Heart left ventricle (tissue), 16 donors: ENCODE measurements at regions not wholly inside any gene's neighbourhood (a gene's known extent, or its start where the extent isn't known, plus 50 kb on each side); places are given as distances from the start of the nearest gene placed in this dataset.

ENCODE experiments used
- ATAC-seq, 4 donors: fragments of 200-7000 bp; cut with Tn5 transposase; one replicate each; pipeline ENCODE4 v1.9.1; 2020 to 2022; ENCODE audit warnings: moderate library complexity in 4 of 4, mild to moderate bottlenecking in 3 of 4, moderate number of reproducible peaks in 1 of 4
- DNase-seq, 5 donors: peaks; one replicate each; pipeline ENCODE4 v3.0.0-alpha.2; 2020
- H3K27ac ChIP-seq, 12 donors: fragments of 200-600 bp; sonication (generic) in 4 of 12; one replicate each; pipeline versions ENCODE4 v1.5.0 to v1.8.0; 2016 to 2022; ENCODE audit warnings: mild to moderate bottlenecking in 2 of 12
- H3K27me3 ChIP-seq, 9 donors: fragments of 200-600 bp; sonication (generic) in 2 of 9; one replicate each; pipeline versions ENCODE4 v1.5.1 to v1.8.0; 2016 to 2022; ENCODE audit warnings: mild to moderate bottlenecking in 3 of 9
- H3K36me3 ChIP-seq, 9 donors: fragments of 200-600 bp; sonication (generic) in 2 of 9; one replicate each; pipeline versions ENCODE4 v1.5.0 to v1.8.0; 2018 to 2022; ENCODE audit warnings: mild to moderate bottlenecking in 2 of 9
- H3K4me1 ChIP-seq, 12 donors: fragments of 200-600 bp; sonication (generic) in 4 of 12; one replicate each; pipeline versions ENCODE4 v1.5.0 to v1.8.0; 2016 to 2022; ENCODE audit warnings: mild to moderate bottlenecking in 3 of 12
- H3K4me3 ChIP-seq, 12 donors: fragments of 200-600 bp; sonication (generic) in 4 of 12; one replicate each; pipeline versions ENCODE4 v1.5.0 to v1.8.0; 2017 to 2022; ENCODE audit warnings: mild to moderate bottlenecking in 9 of 12, moderate library complexity in 4 of 12
- H3K9me3 ChIP-seq, 12 donors: fragments of 200-600 bp; sonication (generic) in 4 of 12; one replicate each; pipeline versions ENCODE4 v1.5.0 to v1.8.0; 2016 to 2022; ENCODE audit warnings: mild to moderate bottlenecking in 1 of 12
- CTCF ChIP-seq, 12 donors: fragments of 200-600 bp; sonication (generic) in 4 of 12; IDR thresholded peaks; one replicate each; pipeline versions ENCODE4 v1.5.0 to v1.8.0; 2018 to 2022; ENCODE audit warnings: antibody characterized with exemption in 12 of 12, mild to moderate bottlenecking in 5 of 12
- POLR2A ChIP-seq, 2 donors: fragments of 450-650 bp; IDR thresholded peaks; one replicate each; pipeline ENCODE4 v1.6.1; 2017; ENCODE audit warnings: antibody characterized with exemption in 2 of 2, mild to moderate bottlenecking in 2 of 2, moderate library complexity in 2 of 2
- WGBS, 4 donors: extraction: QIAGEN DNeasy Blood & Tissue Kit in 2 of 4; methylation state at CpG; one replicate each; pipeline versions ENCODE4 v1.1.5 to v1.1.7; 2013 to 2018; 5-methylcytosine and 5-hydroxymethylcytosine counted together
- intact Hi-C, 10 donors: fragments of 100-400 bp; cut with DNase I; formaldehyde crosslinking; loops; one replicate each; pipeline versions ENCODE4 v1.11.1 to v1.14.2; 2022
- donor health status: ischemic (EF 13 %, LVEDD 7.1; RV severe dilation, severe dysfunction).
- donor health status: healthy with polysubstance abuse.
- donor health status: DM: no; HTN: yes; CAD: no.
- donor health status: DM: no; HTN: no; CAD: no.
- donor health status: ischemic (EF 25% LVEDD 6.9; RV normal size, moderate dysfunction).
- donor health status: ischemic (EF 25% LVEDD 5.7; RV mildly dilated, moderate dysfunction).
- donor health status: healthy.
- donor health status: DM: yes; HTN: yes; CAD: no.
- donor health status: ischemic (EF 35%, LVEDD 5.7; RV mildly dilated, moderate dysfunction).
- donor health status: nonischemic (EF 11% LVEDD 7.7; RV severe dilation, severe dysfunction).
- donor health status: DM: yes; HTN: yes; CAD: no.
- donor health status: PGD.
- donor health status: ischemic (EF 29% LVEDD 5.4; RV normal size, mild dysfunction).
- donor health status: nonischemic (EF 23%, LVEDD 6.1; RV moderate dilation, normal function).

GRCh38 chr10:91343010-91343409 lies 67.1 kb upstream of the HECTD2 start:
- TF ChIP-seq POLR2A (IDR thresholded peaks at IDR 0.05), result no peak
- TF ChIP-seq CTCF (IDR thresholded peaks at IDR 0.05), result no peak
- no peak overlapping the region for H3K4me3 ChIP-seq
- intact Hi-C loops, result no loop called here
- ATAC-seq (no peak), DNase-seq (no peak)
- no peaks in the 10 kb centered on the region for H3K36me3 ChIP-seq
- H3K4me1 ChIP-seq, result peaks cover 0 to 18% (median 0%) of the 10 kb centered on the region in 12 donors
- no peak overlapping the region for H3K27ac ChIP-seq
- H3K27me3 ChIP-seq, result no peaks in the 10 kb centered on the region
- WGBS, 4 donors, result 51 to 71% (median 62%) methylated on average over 1 of the region's 1 CpG
- no peaks in the 10 kb centered on the region for H3K9me3 ChIP-seq

GRCh38 chr10:91344117-91344856 lies 65.9 kb upstream of the HECTD2 start:
- no peaks in the 10 kb centered on the region for H3K27me3 ChIP-seq
- DNase-seq (no peak), ATAC-seq (no peak)
- no peaks in the 10 kb centered on the region for H3K36me3 ChIP-seq
- WGBS, 4 donors, result 88 to 97% (median 94%) methylated on average over 11 of the region's 11 CpGs
- no peak for TF ChIP-seq CTCF (IDR thresholded peaks at IDR 0.05)
- no peak for TF ChIP-seq POLR2A (IDR thresholded peaks at IDR 0.05)
- peaks cover 0 to 25% (median 4%) of the 10 kb centered on the region in 12 donors for H3K4me1 ChIP-seq
- H3K27ac ChIP-seq, result no peak overlapping the region
- intact Hi-C loops, result no loop called here
- no peaks in the 10 kb centered on the region for H3K9me3 ChIP-seq
- no peak overlapping the region for H3K4me3 ChIP-seq

- Histone ChIP-seq H3K27ac (no peak overlapping the region), H3K36me3 (no peaks in the 10 kb centered on the region), H3K4me1 (peaks cover 0 to 25% (median 10%) of the 10 kb centered on the region in 12 donors), H3K9me3 (no peaks in the 10 kb centered on the region), H3K27me3 (no peaks in the 10 kb centered on the region), H3K4me3 (no peak overlapping the region)
- intact Hi-C loops, result no loop called here
- TF ChIP-seq POLR2A (IDR thresholded peaks at IDR 0.05) (no peak), CTCF (IDR thresholded peaks at IDR 0.05) (no peak)
- 91 to 94% (median 92%) methylated on average over 2 of the region's 2 CpGs for WGBS, 4 donors
- DNase-seq, result no peak
- ATAC-seq, result no peak
These were observed 64.4 kb upstream of the HECTD2 start for GRCh38 chr10:91345716-91346115.

GRCh38 chr10:91347529-91347928 lies 62.6 kb upstream of the HECTD2 start:
- Histone ChIP-seq H3K4me3 (no peak overlapping the region), H3K4me1 (peaks cover 0 to 19% (median 7%) of the 10 kb centered on the region in 12 donors), H3K36me3 (no peaks in the 10 kb centered on the region), H3K9me3 (no peaks in the 10 kb centered on the region), H3K27ac (no peak overlapping the region), H3K27me3 (no peaks in the 10 kb centered on the region)
- intact Hi-C loops, result no loop called here
- WGBS, 4 donors, result 84 to 95% (median 91%) methylated on average over 1 of the region's 1 CpG
- DNase-seq, result no peak
- no peak for ATAC-seq
- TF ChIP-seq POLR2A (IDR thresholded peaks at IDR 0.05) (no peak), CTCF (IDR thresholded peaks at IDR 0.05) (no peak)
